K562 (cell line): ENCODE measurements at regions not wholly inside any gene's neighbourhood (a gene's known extent, or its start where the extent isn't known, plus 50 kb on each side); places are given as distances from the start of the nearest gene placed in this dataset.
"Not testable (repeated sequence)": the region's sequence is repeated elsewhere in the genome, so short reads cannot be mapped to it uniquely, and the experiment has no call there.

Experiments
- ATAC-seq: fragments of 200-7000 bp; cut with Tn5 transposase; 3 replicates; pipeline ENCODE4 v1.9.1; 2020; ENCODE audit warnings: moderate library complexity
- BruUV-seq: library from RNA; stranded (reverse); fragments of 400-500 nt; replicated peaks from 2 replicates; lab custom pipeline; 2021; lab: Mats Ljungman, UMichigan
- CTCF ChIA-PET: fragments of 300-600 bp; formaldehyde crosslinking; extraction: SDS; loops from one replicate; lab custom pipeline; 2021; ENCODE audit warnings: low intra/inter-chr PET ratio; lab: Yijun Ruan, JAX
- POLR2A ChIA-PET: fragments of 300-600, 350-650 bp; sonication (Branson Sonifier 250); formaldehyde crosslinking; extraction: SDS; loops from one replicate; lab custom pipeline; 2021; ENCODE audit warnings: antibody characterized with exemption, inconsistent platforms; lab: Yijun Ruan, JAX
- DNase-seq, 4 experiments: peaks; one replicate each; pipeline versions ENCODE4 v3.0.0 to v3.0.0-alpha.2; 2011 to 2018; ENCODE audit warnings: low spot score in 3 of 4, mixed read lengths in 3 of 4; ENCODE audit errors: extremely low read depth in 1 of 4
- FAIRE-seq: peaks from 2 replicates; lab custom pipeline; 2011; peaks lifted over from hg19 to GRCh38; lab: Jason Lieb, UNC
- H2AFZ ChIP-seq: 2 replicates; pipeline ENCODE4 v1.6.0; 2011; ENCODE audit warnings: low read depth, low read length, control low read depth, inconsistent platforms
- H3K27ac ChIP-seq: fragments of 200-600 bp; 3 replicates; pipeline ENCODE4 v1.8.0; 2011; ENCODE audit warnings: low read depth, mild to moderate bottlenecking, control low read depth, inconsistent platforms, low read length, moderate library complexity, mixed read lengths; ENCODE audit errors: extremely low read depth
- H3K27me3 ChIP-seq, 2 experiments: fragments of 300-600 bp in 1 of 2; 2 replicates in 1 of 2; 3 replicates in 1 of 2; pipeline versions ENCODE4 v1.6.0 to v1.8.0; 2011; ENCODE audit warnings: inconsistent platforms in 2 of 2, low read length in 2 of 2, mild to moderate bottlenecking in 1 of 2, mixed read lengths in 1 of 2, moderate library complexity in 1 of 2; ENCODE audit not compliant: control insufficient read depth in 2 of 2, insufficient read depth in 2 of 2
- H3K36me3 ChIP-seq: fragments of 300-600 bp; 3 replicates; pipeline ENCODE4 v1.8.0; 2011; ENCODE audit warnings: mild to moderate bottlenecking, low read length, inconsistent platforms; ENCODE audit not compliant: control insufficient read depth, insufficient read depth
- H3K4me1 ChIP-seq, 2 experiments: fragments of 200-600 bp in 1 of 2; replicated peaks in 1 of 2; 2 replicates in 1 of 2; 3 replicates in 1 of 2; pipeline versions ENCODE4 v1.5.1 to v1.8.0; 2011; ENCODE audit warnings: inconsistent platforms in 2 of 2, low read length in 2 of 2, mild to moderate bottlenecking in 1 of 2, mixed read lengths in 1 of 2, moderate library complexity in 1 of 2; ENCODE audit not compliant: control insufficient read depth in 2 of 2, insufficient read depth in 2 of 2
- H3K4me2 ChIP-seq: 2 replicates; pipeline ENCODE4 v1.6.1; 2011; ENCODE audit warnings: low read length, control low read depth, inconsistent platforms, mixed read lengths; ENCODE audit not compliant: insufficient read depth
- H3K4me3 ChIP-seq: fragments of 200-600 bp; sonication (generic), shearing (Covaris generic); 2 replicates; pipeline ENCODE4 v1.5.1; 2016; ENCODE audit warnings: control low read depth, inconsistent platforms
- H3K79me2 ChIP-seq: fragments of 200-600 bp; 3 replicates; pipeline ENCODE4 v1.8.0; 2011; ENCODE audit warnings: low read length, inconsistent platforms; ENCODE audit not compliant: control insufficient read depth, insufficient read depth
- H3K9ac ChIP-seq, 2 experiments: 2 replicates each; pipeline versions ENCODE4 v1.6.0 to v1.6.1; 2011; ENCODE audit warnings: low read depth in 2 of 2, low read length in 2 of 2, control low read depth in 1 of 2, inconsistent platforms in 1 of 2, mild to moderate bottlenecking in 1 of 2, mixed read lengths in 1 of 2; ENCODE audit not compliant: insufficient read depth in 1 of 2
- H3K9me1 ChIP-seq: one replicate; pipeline ENCODE4 v1.6.0; 2011; ENCODE audit warnings: inconsistent platforms, mild to moderate bottlenecking, low read length, moderate library complexity; ENCODE audit not compliant: control insufficient read depth, insufficient read depth
- H3K9me3 ChIP-seq: replicated peaks from 2 replicates; pipeline ENCODE4 v1.5.1; 2011; ENCODE audit warnings: low read depth, low read length, inconsistent platforms; ENCODE audit not compliant: control insufficient read depth, insufficient read depth
- H4K20me1 ChIP-seq: replicated peaks from 2 replicates; pipeline ENCODE4 v1.6.1; 2011; ENCODE audit warnings: low read length, inconsistent platforms, mixed read lengths; ENCODE audit not compliant: control insufficient read depth, insufficient read depth
- CHAMP1 ChIP-seq: fragments of 450-650 bp; IDR thresholded peaks from 2 replicates; pipeline ENCODE4 v1.6.1; 2016; ENCODE audit warnings: mild to moderate bottlenecking
- CTCF ChIP-seq, 3 experiments: IDR thresholded peaks in 2 of 3; conservative IDR thresholded peaks in 1 of 3; 2 replicates each; pipeline ENCODE4 v1.5.1; 2011 to 2012; ENCODE audit warnings: low read length in 3 of 3, mild to moderate bottlenecking in 3 of 3, control low read depth in 2 of 3, improper control_type of control experiment in 1 of 3, inconsistent platforms in 1 of 3, low read depth in 1 of 3, mixed read lengths in 1 of 3, moderate library complexity in 1 of 3; ENCODE audit not compliant: insufficient read depth in 2 of 3
- RAD21 ChIP-seq, 2 experiments: fragments of 250-450 bp in 1 of 2; fragments of 450-650 bp in 1 of 2; sonication (Bioruptor Pico) in 1 of 2; formaldehyde crosslinking in 1 of 2; IDR thresholded peaks in 1 of 2; conservative IDR thresholded peaks in 1 of 2; 2 replicates each; pipeline versions ENCODE4 v1.4.0 to v1.8.0; 2020 to 2022; ENCODE audit warnings: mild to moderate bottlenecking in 2 of 2, moderate library complexity in 1 of 2
- WGBS: fragments of 100-300 bp; shearing (Covaris generic); methylation state at CpG from one replicate; pipeline ENCODE4 v1.1.6; 2016; ENCODE audit warnings: low coverage, mixed read lengths; ENCODE audit not compliant: insufficient coverage; ENCODE audit errors: missing lambda C conversion rate; 5-methylcytosine and 5-hydroxymethylcytosine counted together
- in situ Hi-C: fragments of 300-500 bp; cut with MboI; formaldehyde crosslinking; loops from 4 replicates; pipeline ENCODE4 v1.15.0; 2018; ENCODE audit warnings: inconsistent platforms, mixed read lengths
- intact Hi-C: fragments of 100-400 bp; cut with micrococcal nuclease; formaldehyde crosslinking; loops from 2 replicates; pipeline ENCODE4 v1.14.2; 2022

- ATAC-seq (peak; percentile 68), FAIRE-seq (peak; percentile 92), DNase-seq (peak in 1 of 4 experiments; percentile 30)
- Histone ChIP-seq H4K20me1 (peaks cover 6% of the 10 kb centered on the region; the same call in 1 of the 2 replicates), H3K9me3 (no peaks in the 10 kb centered on the region), H3K9ac (no peak overlapping the region), H3K4me3 (no peak overlapping the region), H3K27ac (no peak overlapping the region), H3K4me2 (no peak overlapping the region), H3K36me3 (no peaks in the 10 kb centered on the region), H3K9me1 (no peaks in the 10 kb centered on the region), H3K4me1 (peaks cover 0 to under 1% of the 10 kb centered on the region in 2 experiments; a peak in 3 of 5 replicates), H3K27me3 (peaks cover 0 to 5% of the 10 kb centered on the region in 2 experiments; a peak in 1 of 5 replicates), H2AFZ (0 out of 2 replicates have a peak overlapping the region, but pooled peaks have one; percentile 45), H3K79me2 (no peaks in the 10 kb centered on the region)
- in situ Hi-C loops, result loop anchor here (25.0 kb wide), 1 partner anchor 1232 kb away; no protein-coding TSS in a partner anchor
- POLR2A ChIA-PET, result no interaction called here
- CTCF ChIA-PET, result interaction anchor here (0.6 to 1.1 kb wide), 2 partner anchors 209 to 901 kb away, joined by 3 read pairs; no protein-coding TSS in a partner anchor
- intact Hi-C loops, result loop anchor here (10.0 kb wide), 2 partner anchors 145 to 1275 kb away; partner anchors contain the start of gene ZPBP
- no TSS peak for BruUV-seq
- peak; percentile 39 to 48 (median 42); a peak in 4 of 6 replicates for TF ChIP-seq CTCF (IDR thresholded peaks at IDR 0.05 in 2 of 3, conservative IDR thresholded peaks at IDR 0.05 in 1 of 3; ENCODE audit: insufficient read depth in 2 of 3, low read depth in 1 of 3, low read length in 3 of 3)
- peak in 1 of 2 experiments; percentile 36; a peak in 1 of 4 replicates for TF ChIP-seq RAD21 (CRISPR knock-in tag; conservative IDR thresholded peaks at IDR 0.05 in 1 of 2, IDR thresholded peaks at IDR 0.05 in 1 of 2)
- TF ChIP-seq CHAMP1, result no peak
- 0% methylated on average over 3 of the region's 3 CpGs for WGBS
Observed at GRCh38 chr7:51369746-51370145, 53.1 kb upstream of the COBL start.

- not testable (repeated sequence) for H2AFZ ChIP-seq, FAIRE-seq
Observed at GRCh38 chr7:51369228-51369627, 52.6 kb upstream of the COBL start.

More at GRCh38 chr7:51369228-51369627, 52.6 kb upstream of the COBL start:
- ChIA-PET CTCF (interaction anchor here (0.6 to 1.1 kb wide), 2 partner anchors 208 to 900 kb away, joined by 3 read pairs; no protein-coding TSS in a partner anchor), POLR2A (interaction anchor here (0.6 kb wide), 1 partner anchor 283 kb away, joined by 3 read pairs; no protein-coding TSS in a partner anchor)
- ATAC-seq, H3K9me3 ChIP-seq, H3K9ac ChIP-seq, H3K79me2 ChIP-seq, H3K27ac ChIP-seq, DNase-seq, H3K27me3 ChIP-seq, H3K4me2 ChIP-seq, H4K20me1 ChIP-seq, H3K4me1 ChIP-seq, H3K9me1 ChIP-seq, BruUV-seq, H3K4me3 ChIP-seq, H3K36me3 ChIP-seq: not testable (repeated sequence)
- intact Hi-C loops, result loop anchor here (10.0 kb wide), 2 partner anchors 144 to 1274 kb away; partner anchors contain the start of gene ZPBP
- in situ Hi-C loops, result loop anchor here (25.0 kb wide), 1 partner anchor 1232 kb away; no protein-coding TSS in a partner anchor
- WGBS, result 6% methylated on average over 3 of the region's 3 CpGs
